Effector CD4-positive, alpha-beta T cell (primary cell): ENCODE measurements at regions not wholly inside any gene's neighbourhood (a gene's known extent, or its start where the extent isn't known, plus 50 kb on each side); places are given as distances from the start of the nearest gene placed in this dataset.

Source experiments
- DNase-seq: peaks from one replicate; pipeline ENCODE4 v3.0.0-alpha.2; 2020

GRCh38 chr19:28426110-28426729 lies 786.7 kb downstream of the UQCRFS1 start:
- no peak for DNase-seq

- no peak for DNase-seq
Measured at GRCh38 chr19:28425046-28425931, 787.7 kb downstream of the UQCRFS1 start.

- no peak for DNase-seq
Measured at GRCh38 chr19:28424662-28425045, 788.3 kb downstream of the UQCRFS1 start.

- no peak for DNase-seq
Measured at GRCh38 chr19:28424077-28424476, 788.9 kb downstream of the UQCRFS1 start.

- no peak for DNase-seq
Measured at GRCh38 chr19:28422791-28423650, 789.9 kb downstream of the UQCRFS1 start.

- no peak for DNase-seq
Measured at GRCh38 chr19:28422046-28422445, 790.9 kb downstream of the UQCRFS1 start.

- no peak for DNase-seq
Measured at GRCh38 chr19:28420811-28421550, 792.0 kb downstream of the UQCRFS1 start.

- no peak for DNase-seq
Measured at GRCh38 chr19:28419312-28419711, 793.6 kb downstream of the UQCRFS1 start.

- DNase-seq: no peak
Measured at GRCh38 chr19:28417361-28417760, 795.6 kb downstream of the UQCRFS1 start.

- no peak for DNase-seq
Measured at GRCh38 chr19:28416245-28416644, 796.7 kb downstream of the UQCRFS1 start.

GRCh38 chr19:28414748-28415147 lies 798.2 kb downstream of the UQCRFS1 start:
- no peak for DNase-seq

GRCh38 chr19:28409859-28410258 lies 803.1 kb downstream of the UQCRFS1 start:
- no peak for DNase-seq

GRCh38 chr19:28406966-28407365 lies 806.0 kb downstream of the UQCRFS1 start:
- no peak for DNase-seq

GRCh38 chr19:28405346-28405742 lies 807.6 kb downstream of the UQCRFS1 start:
- DNase-seq: no peak

GRCh38 chr19:28404472-28404871 lies 808.5 kb downstream of the UQCRFS1 start:
- DNase-seq: no peak

GRCh38 chr19:28403690-28404089 lies 809.3 kb downstream of the UQCRFS1 start:
- DNase-seq: no peak

- no peak for DNase-seq
Measured at GRCh38 chr19:28402701-28403290, 810.2 kb downstream of the UQCRFS1 start.

GRCh38 chr19:28401739-28402424 lies 811.1 kb downstream of the UQCRFS1 start:
- DNase-seq: no peak

- DNase-seq: no peak
Measured at GRCh38 chr19:28400953-28401671, 811.8 kb downstream of the UQCRFS1 start.

- no peak for DNase-seq
Measured at GRCh38 chr19:28399187-28399586, 813.8 kb downstream of the UQCRFS1 start.

GRCh38 chr19:28397800-28398199 lies 815.2 kb downstream of the UQCRFS1 start:
- DNase-seq: no peak
